Esophagus squamous epithelium (tissue), 4 donors: ENCODE measurements at regions not wholly inside any gene's neighbourhood (a gene's known extent, or its start where the extent isn't known, plus 50 kb on each side); places are given as distances from the start of the nearest gene placed in this dataset.

ENCODE experiments used
- CTCF ChIP-seq, 6 experiments: fragments of 450-650 bp in 4 of 6; fragments of 200-600 bp in 2 of 6; sonication (generic) in 2 of 6; IDR thresholded peaks; one replicate each; pipeline ENCODE4 v1.5.1; 2016 to 2019; ENCODE audit warnings: antibody characterized with exemption in 6 of 6, mild to moderate bottlenecking in 4 of 6, moderate library complexity in 4 of 6
- POLR2A ChIP-seq, 4 donors: fragments of 450-650 bp; IDR thresholded peaks; one replicate each; pipeline ENCODE4 v1.6.1; 2017; ENCODE audit warnings: antibody characterized with exemption in 4 of 4, mild to moderate bottlenecking in 4 of 4, moderate library complexity in 3 of 4

- TF ChIP-seq CTCF (IDR thresholded peaks at IDR 0.05) (no peak), POLR2A (IDR thresholded peaks at IDR 0.05) (no peak)
Measured at GRCh38 chr2:117738991-117739839, 75.3 kb upstream of the DDX18 start.
